Endothelial cell of umbilical vein (primary cell): ENCODE measurements at regions not wholly inside any gene's neighbourhood (a gene's known extent, or its start where the extent isn't known, plus 50 kb on each side); places are given as distances from the start of the nearest gene placed in this dataset.

Experiments
- CTCF ChIP-seq, 2 donors: IDR thresholded peaks; 1 replicate in 1 of 2; 2 replicates in 1 of 2; pipeline ENCODE4 v1.5.1; 2011; ENCODE audit warnings: low read length in 2 of 2, mild to moderate bottlenecking in 2 of 2, moderate library complexity in 2 of 2, control low read depth in 1 of 2, inconsistent platforms in 1 of 2, low read depth in 1 of 2; ENCODE audit not compliant: insufficient read depth in 1 of 2; ENCODE audit errors: extremely low read depth in 1 of 2
- EZH2 ChIP-seq: IDR thresholded peaks from 2 replicates; pipeline ENCODE4 v1.6.1; 2012; ENCODE audit warnings: borderline replicate concordance, low read depth, mild to moderate bottlenecking, moderate library complexity, low read length, inconsistent platforms; ENCODE audit not compliant: severe bottlenecking
- FOS ChIP-seq: IDR thresholded peaks from 2 replicates; pipeline ENCODE4 v1.6.1; 2011; ENCODE audit warnings: mild to moderate bottlenecking, low read length, moderate library complexity, borderline replicate concordance; ENCODE audit not compliant: insufficient read depth
- GATA2 ChIP-seq: IDR thresholded peaks from 2 replicates; pipeline ENCODE4 v1.7.0; 2011; ENCODE audit warnings: low read depth, mild to moderate bottlenecking, moderate library complexity, mixed read lengths, low read length; ENCODE audit not compliant: insufficient read length, insufficient read depth
- JUN ChIP-seq: IDR thresholded peaks from 2 replicates; pipeline ENCODE4 v1.6.1; 2011; ENCODE audit warnings: borderline replicate concordance, low read depth; ENCODE audit not compliant: insufficient read length, insufficient read depth
- MAX ChIP-seq: IDR thresholded peaks from 2 replicates; pipeline ENCODE4 v1.6.1; 2011; ENCODE audit not compliant: insufficient read depth, insufficient read length
- POLR2A ChIP-seq: IDR thresholded peaks from 2 replicates; pipeline ENCODE4 v1.6.1; 2012; ENCODE audit warnings: low read depth, mild to moderate bottlenecking, control low read depth, low read length
- POLR2AphosphoS5 ChIP-seq: IDR thresholded peaks from 2 replicates; pipeline ENCODE4 v1.6.1; 2012; ENCODE audit warnings: low read depth, mild to moderate bottlenecking, control low read depth, low read length, moderate library complexity; ENCODE audit not compliant: insufficient read depth

GRCh38 chr2:160984426-160985077 lies 175.7 kb upstream of the TANK start:
- no peak for TF ChIP-seq POLR2AphosphoS5
- no peak for TF ChIP-seq CTCF (IDR thresholded peaks at IDR 0.05; ENCODE audit: extremely low read depth in 1 of 2, insufficient read depth in 1 of 2, low read depth in 1 of 2, low read length in 2 of 2)
- no peak for TF ChIP-seq MAX
- no peak for TF ChIP-seq GATA2
- TF ChIP-seq POLR2A = no peak
- TF ChIP-seq EZH2 = no peak
- TF ChIP-seq FOS = no peak
- TF ChIP-seq JUN = no peak
